Ascending aorta (tissue), 2 donors: ENCODE measurements at regions not wholly inside any gene's neighbourhood (a gene's known extent, or its start where the extent isn't known, plus 50 kb on each side); places are given as distances from the start of the nearest gene placed in this dataset.

ENCODE experiments used
- DNase-seq, 2 donors: peaks; one replicate each; pipeline ENCODE4 v3.0.0-alpha.2; 2019; ENCODE audit warnings: low spot score in 2 of 2
- H3K27ac ChIP-seq, 2 donors: fragments of 200-600 bp; sonication (generic); one replicate each; pipeline ENCODE4 v1.5.1; 2016 to 2017; ENCODE audit warnings: mild to moderate bottlenecking in 1 of 2
- H3K27me3 ChIP-seq: fragments of 200-600 bp; sonication (generic); one replicate; pipeline ENCODE4 v1.5.1; 2017
- H3K36me3 ChIP-seq, 2 donors: fragments of 200-600 bp; sonication (generic); one replicate each; pipeline ENCODE4 v1.5.1; 2016
- H3K4me1 ChIP-seq, 2 donors: fragments of 200-600 bp; sonication (generic); one replicate each; pipeline ENCODE4 v1.5.1; 2016 to 2017; ENCODE audit warnings: mild to moderate bottlenecking in 1 of 2
- H3K4me3 ChIP-seq, 2 donors: fragments of 200-600 bp; sonication (generic); one replicate each; pipeline ENCODE4 v1.5.1; 2016 to 2017; ENCODE audit warnings: mild to moderate bottlenecking in 1 of 2
- H3K9me3 ChIP-seq, 2 donors: fragments of 200-600 bp; sonication (generic); one replicate each; pipeline ENCODE4 v1.5.1; 2016
- CTCF ChIP-seq, 3 experiments: fragments of 200-600 bp in 2 of 3; fragments of 450-650 bp in 1 of 3; sonication (generic) in 2 of 3; IDR thresholded peaks; one replicate each; pipeline ENCODE4 v1.5.1; 2016 to 2019; ENCODE audit warnings: antibody characterized with exemption in 3 of 3, mild to moderate bottlenecking in 1 of 3, moderate library complexity in 1 of 3
- intact Hi-C: fragments of 100-400 bp; cut with DNase I; formaldehyde crosslinking; loops from one replicate; pipeline ENCODE4 v1.15.1; 2023

GRCh38 chr9:118330191-118330986, 626.2 kb downstream of the TLR4 start:
- Histone ChIP-seq H3K27ac (no peak overlapping the region), H3K9me3 (no peaks in the 10 kb centered on the region), H3K4me1 (no peaks in the 10 kb centered on the region), H3K27me3 (no peaks in the 10 kb centered on the region), H3K4me3 (no peak overlapping the region), H3K36me3 (no peaks in the 10 kb centered on the region)
- TF ChIP-seq CTCF (IDR thresholded peaks at IDR 0.05) = no peak
- DNase-seq = no peak
- intact Hi-C loops = no loop called here

- TF ChIP-seq CTCF (IDR thresholded peaks at IDR 0.05) = no peak
- no peaks in the 10 kb centered on the region for H3K9me3 ChIP-seq
- H3K27ac ChIP-seq = no peak overlapping the region
- DNase-seq = no peak
- H3K4me3 ChIP-seq = no peak overlapping the region
- no peaks in the 10 kb centered on the region for H3K4me1 ChIP-seq
- intact Hi-C loops = no loop called here
- H3K36me3 ChIP-seq = no peaks in the 10 kb centered on the region
- H3K27me3 ChIP-seq = no peaks in the 10 kb centered on the region
Measured at GRCh38 chr9:118331622-118332045, 627.4 kb downstream of the TLR4 start.

GRCh38 chr9:118336250-118336942, 632.2 kb downstream of the TLR4 start:
- Histone ChIP-seq H3K36me3 (no peaks in the 10 kb centered on the region), H3K9me3 (no peaks in the 10 kb centered on the region), H3K4me1 (no peaks in the 10 kb centered on the region), H3K27me3 (no peaks in the 10 kb centered on the region), H3K4me3 (no peak overlapping the region), H3K27ac (no peak overlapping the region)
- TF ChIP-seq CTCF (IDR thresholded peaks at IDR 0.05) = no peak
- DNase-seq = no peak
- intact Hi-C loops = no loop called here

GRCh38 chr9:118336943-118337330, 632.7 kb downstream of the TLR4 start:
- intact Hi-C loops = no loop called here
- DNase-seq = no peak
- no peak overlapping the region for H3K4me3 ChIP-seq
- H3K4me1 ChIP-seq = no peaks in the 10 kb centered on the region
- H3K27me3 ChIP-seq = no peaks in the 10 kb centered on the region
- TF ChIP-seq CTCF (IDR thresholded peaks at IDR 0.05) = no peak
- no peaks in the 10 kb centered on the region for H3K9me3 ChIP-seq
- H3K36me3 ChIP-seq = no peaks in the 10 kb centered on the region
- no peak overlapping the region for H3K27ac ChIP-seq

- H3K9me3 ChIP-seq = no peaks in the 10 kb centered on the region
- H3K4me1 ChIP-seq = no peaks in the 10 kb centered on the region
- TF ChIP-seq CTCF (IDR thresholded peaks at IDR 0.05) = no peak
- intact Hi-C loops = no loop called here
- no peaks in the 10 kb centered on the region for H3K36me3 ChIP-seq
- no peak overlapping the region for H3K27ac ChIP-seq
- no peak for DNase-seq
- H3K4me3 ChIP-seq = no peak overlapping the region
- no peaks in the 10 kb centered on the region for H3K27me3 ChIP-seq
Measured at GRCh38 chr9:118360036-118360435, 655.8 kb downstream of the TLR4 start.
